ENCODE measurements at regions not wholly inside any gene's neighbourhood (a gene's known extent, or its start where the extent isn't known, plus 50 kb on each side); places are given as distances from the start of the nearest gene placed in this dataset.

DNA sequence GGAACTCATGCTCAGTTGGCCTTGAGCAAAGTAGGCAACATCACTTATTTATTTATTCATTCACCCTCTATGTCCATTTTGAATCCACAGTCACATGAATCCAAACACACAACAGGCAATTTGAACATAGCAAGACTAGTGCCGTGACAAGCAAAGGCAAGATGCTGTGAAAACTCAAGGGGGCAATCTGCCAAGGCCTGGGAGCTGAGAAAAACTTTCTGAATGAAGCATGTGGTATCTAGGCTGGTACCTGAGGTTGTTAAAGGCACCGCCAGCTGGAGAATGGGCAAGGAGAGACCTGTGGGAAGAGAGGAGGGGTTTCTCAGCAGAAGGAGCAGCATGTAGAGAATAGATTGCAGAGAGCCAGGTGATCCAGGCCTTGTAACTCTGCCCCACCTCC lies 98.3 kb upstream of the ATP10B start:
- no peak for DNase-seq
- TF ChIP-seq ELF1 (IDR thresholded peaks at IDR 0.05) (no peak), GABPA (IDR thresholded peaks at IDR 0.05; ENCODE audit: low read depth) (no peak), RAD21 (IDR thresholded peaks at IDR 0.05; ENCODE audit: low read length) (no peak), GATA2 (CRISPR knock-in tag; IDR thresholded peaks at IDR 0.05) (no peak), NFIC (IDR thresholded peaks at IDR 0.05; ENCODE audit: borderline replicate concordance) (no peak)
- TF ChIP-seq, protein P1, sequence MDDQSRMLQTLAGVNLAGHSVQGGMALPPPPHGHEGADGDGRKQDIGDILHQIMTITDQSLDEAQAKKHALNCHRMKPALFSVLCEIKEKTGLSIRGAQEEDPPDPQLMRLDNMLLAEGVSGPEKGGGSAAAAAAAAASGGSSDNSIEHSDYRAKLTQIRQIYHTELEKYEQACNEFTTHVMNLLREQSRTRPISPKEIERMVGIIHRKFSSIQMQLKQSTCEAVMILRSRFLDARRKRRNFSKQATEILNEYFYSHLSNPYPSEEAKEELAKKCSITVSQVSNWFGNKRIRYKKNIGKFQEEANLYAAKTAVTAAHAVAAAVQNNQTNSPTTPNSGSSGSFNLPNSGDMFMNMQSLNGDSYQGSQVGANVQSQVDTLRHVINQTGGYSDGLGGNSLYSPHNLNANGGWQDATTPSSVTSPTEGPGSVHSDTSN (IDR thresholded peaks at IDR 0.05), result no peak
- H3K4me3 ChIP-seq (ENCODE audit: low read depth in 2 of 2, low read length in 1 of 2), result no peak overlapping the region
- H3K36me3 ChIP-seq (replicated peaks in 1 of 2; ENCODE audit: control insufficient read depth in 1 of 2, insufficient read depth in 2 of 2, low read length in 1 of 2), result no peaks in the 10 kb centered on the region
- H3F3A ChIP-seq (replicated peaks; ENCODE audit: insufficient read depth), result no peaks in the 10 kb centered on the region
- H3K9ac ChIP-seq, result no peak overlapping the region
- ChIA-PET POLR2A (no interaction called here), CTCF (no interaction called here)
- H3K79me2 ChIP-seq (ENCODE audit: insufficient read depth), result no peaks in the 10 kb centered on the region
- no peaks in the 10 kb centered on the region for H3K9me3 ChIP-seq
- 8% methylated on average over 2 of the region's 2 CpGs for WGBS (ENCODE audit: low lambda C conversion rate)
- H3K9me2 ChIP-seq, result no peaks in the 10 kb centered on the region
- H3K27ac ChIP-seq (ENCODE audit: low read depth in 2 of 2, low read length in 1 of 2), result no peak overlapping the region
- no peak overlapping the region for H3K4me2 ChIP-seq
- no peaks in the 10 kb centered on the region for H3K4me1 ChIP-seq (ENCODE audit: control insufficient read depth in 1 of 2, insufficient read depth in 2 of 2, low read depth in 1 of 2, low read length in 1 of 2)
- H4K20me1 ChIP-seq (ENCODE audit: insufficient read depth), result no peaks in the 10 kb centered on the region
- H2AFZ ChIP-seq (ENCODE audit: low read depth), result no peak overlapping the region
- H3K27me3 ChIP-seq (ENCODE audit: insufficient read depth), result no peaks in the 10 kb centered on the region

DNA sequence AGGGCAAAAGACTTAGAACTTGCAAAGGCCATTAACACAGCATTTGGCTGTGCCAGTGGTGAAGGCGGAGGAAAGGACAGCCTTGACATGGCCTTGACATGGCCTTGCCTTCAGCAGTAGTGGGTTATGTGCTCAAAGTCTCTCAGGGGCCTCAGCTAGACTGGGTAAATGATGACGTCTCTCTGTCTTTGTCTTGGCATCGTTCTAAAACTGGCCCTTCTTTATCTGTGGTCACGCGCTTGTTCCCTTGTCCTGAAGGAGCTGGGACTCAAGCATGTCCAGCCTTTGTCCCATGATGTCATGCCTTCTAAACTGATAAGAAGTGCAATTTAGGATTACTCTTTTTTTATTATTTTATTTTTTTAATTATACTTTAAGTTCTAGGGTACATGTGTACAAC lies 88.7 kb upstream of the ATP10B start:
- WGBS (ENCODE audit: low lambda C conversion rate), result 46% methylated on average over 5 of the region's 5 CpGs
- Histone ChIP-seq H3K9me3 (no peaks in the 10 kb centered on the region), H3K4me3 (ENCODE audit: low read depth in 2 of 2, low read length in 1 of 2) (no peak overlapping the region), H3K9ac (no peak overlapping the region), H4K20me1 (ENCODE audit: insufficient read depth) (no peaks in the 10 kb centered on the region), H3K27me3 (ENCODE audit: insufficient read depth) (no peaks in the 10 kb centered on the region), H3K36me3 (replicated peaks in 1 of 2; ENCODE audit: control insufficient read depth in 1 of 2, insufficient read depth in 2 of 2, low read length in 1 of 2) (no peaks in the 10 kb centered on the region), H3K9me2 (no peaks in the 10 kb centered on the region), H3K4me2 (no peak overlapping the region), H3K4me1 (ENCODE audit: control insufficient read depth in 1 of 2, insufficient read depth in 2 of 2, low read depth in 1 of 2, low read length in 1 of 2) (no peaks in the 10 kb centered on the region), H3K27ac (ENCODE audit: low read depth in 2 of 2, low read length in 1 of 2) (no peak overlapping the region), H3K79me2 (ENCODE audit: insufficient read depth) (no peaks in the 10 kb centered on the region), H2AFZ (ENCODE audit: low read depth) (no peak overlapping the region), H3F3A (replicated peaks; ENCODE audit: insufficient read depth) (no peaks in the 10 kb centered on the region)
- no peak for DNase-seq
- ChIA-PET POLR2A (no interaction called here), CTCF (no interaction called here)
- TF ChIP-seq GATA2 (CRISPR knock-in tag; IDR thresholded peaks at IDR 0.05) (no peak), FOXM1 (IDR thresholded peaks at IDR 0.05; ENCODE audit: low read depth) (no peak), RXRA (IDR thresholded peaks at IDR 0.05; ENCODE audit: borderline replicate concordance, low read depth) (no peak), JUND (IDR thresholded peaks at IDR 0.05) (no peak), FOXJ3 (CRISPR knock-in tag; IDR thresholded peaks at IDR 0.05) (no peak), EP300 (IDR thresholded peaks at IDR 0.05; ENCODE audit: borderline replicate concordance in 1 of 2, low read depth in 1 of 2, low read length in 1 of 2) (no peak), SMC3 (IDR thresholded peaks at IDR 0.05; ENCODE audit: low read depth, low read length) (no peak), SIN3A (IDR thresholded peaks at IDR 0.05; ENCODE audit: borderline replicate concordance, low read depth, low read length) (no peak), TAF1 (IDR thresholded peaks at IDR 0.05; ENCODE audit: borderline replicate concordance, low read depth, low read length) (no peak)
- TF ChIP-seq, protein P2, sequence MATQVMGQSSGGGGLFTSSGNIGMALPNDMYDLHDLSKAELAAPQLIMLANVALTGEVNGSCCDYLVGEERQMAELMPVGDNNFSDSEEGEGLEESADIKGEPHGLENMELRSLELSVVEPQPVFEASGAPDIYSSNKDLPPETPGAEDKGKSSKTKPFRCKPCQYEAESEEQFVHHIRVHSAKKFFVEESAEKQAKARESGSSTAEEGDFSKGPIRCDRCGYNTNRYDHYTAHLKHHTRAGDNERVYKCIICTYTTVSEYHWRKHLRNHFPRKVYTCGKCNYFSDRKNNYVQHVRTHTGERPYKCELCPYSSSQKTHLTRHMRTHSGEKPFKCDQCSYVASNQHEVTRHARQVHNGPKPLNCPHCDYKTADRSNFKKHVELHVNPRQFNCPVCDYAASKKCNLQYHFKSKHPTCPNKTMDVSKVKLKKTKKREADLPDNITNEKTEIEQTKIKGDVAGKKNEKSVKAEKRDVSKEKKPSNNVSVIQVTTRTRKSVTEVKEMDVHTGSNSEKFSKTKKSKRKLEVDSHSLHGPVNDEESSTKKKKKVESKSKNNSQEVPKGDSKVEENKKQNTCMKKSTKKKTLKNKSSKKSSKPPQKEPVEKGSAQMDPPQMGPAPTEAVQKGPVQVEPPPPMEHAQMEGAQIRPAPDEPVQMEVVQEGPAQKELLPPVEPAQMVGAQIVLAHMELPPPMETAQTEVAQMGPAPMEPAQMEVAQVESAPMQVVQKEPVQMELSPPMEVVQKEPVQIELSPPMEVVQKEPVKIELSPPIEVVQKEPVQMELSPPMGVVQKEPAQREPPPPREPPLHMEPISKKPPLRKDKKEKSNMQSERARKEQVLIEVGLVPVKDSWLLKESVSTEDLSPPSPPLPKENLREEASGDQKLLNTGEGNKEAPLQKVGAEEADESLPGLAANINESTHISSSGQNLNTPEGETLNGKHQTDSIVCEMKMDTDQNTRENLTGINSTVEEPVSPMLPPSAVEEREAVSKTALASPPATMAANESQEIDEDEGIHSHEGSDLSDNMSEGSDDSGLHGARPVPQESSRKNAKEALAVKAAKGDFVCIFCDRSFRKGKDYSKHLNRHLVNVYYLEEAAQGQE (IDR thresholded peaks at IDR 0.05; ENCODE audit: low read depth, low read length), result no peak
- TF ChIP-seq, protein P3, sequence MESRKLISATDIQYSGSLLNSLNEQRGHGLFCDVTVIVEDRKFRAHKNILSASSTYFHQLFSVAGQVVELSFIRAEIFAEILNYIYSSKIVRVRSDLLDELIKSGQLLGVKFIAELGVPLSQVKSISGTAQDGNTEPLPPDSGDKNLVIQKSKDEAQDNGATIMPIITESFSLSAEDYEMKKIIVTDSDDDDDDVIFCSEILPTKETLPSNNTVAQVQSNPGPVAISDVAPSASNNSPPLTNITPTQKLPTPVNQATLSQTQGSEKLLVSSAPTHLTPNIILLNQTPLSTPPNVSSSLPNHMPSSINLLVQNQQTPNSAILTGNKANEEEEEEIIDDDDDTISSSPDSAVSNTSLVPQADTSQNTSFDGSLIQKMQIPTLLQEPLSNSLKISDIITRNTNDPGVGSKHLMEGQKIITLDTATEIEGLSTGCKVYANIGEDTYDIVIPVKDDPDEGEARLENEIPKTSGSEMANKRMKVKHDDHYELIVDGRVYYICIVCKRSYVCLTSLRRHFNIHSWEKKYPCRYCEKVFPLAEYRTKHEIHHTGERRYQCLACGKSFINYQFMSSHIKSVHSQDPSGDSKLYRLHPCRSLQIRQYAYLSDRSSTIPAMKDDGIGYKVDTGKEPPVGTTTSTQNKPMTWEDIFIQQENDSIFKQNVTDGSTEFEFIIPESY (IDR thresholded peaks at IDR 0.05; ENCODE audit: borderline replicate concordance, low read depth), result no peak

Measured in SK-N-SH (cell line).